ENCODE measurements at regions not wholly inside any gene's neighbourhood (a gene's known extent, or its start where the extent isn't known, plus 50 kb on each side); places are given as distances from the start of the nearest gene placed in this dataset.

- Histone ChIP-seq H3K14ac (ENCODE audit: insufficient read depth, low read length) (no peak overlapping the region), H2BK120ac (ENCODE audit: low read depth, low read length, poor library complexity, severe bottlenecking) (no peak overlapping the region), H3K4me2 (ENCODE audit: insufficient read depth, insufficient read length, low read length) (no peak overlapping the region), H2BK5ac (ENCODE audit: insufficient read length, low read length) (no peak overlapping the region), H4K91ac (ENCODE audit: insufficient read length, low read depth, low read length) (no peak overlapping the region), H4K20me1 (ENCODE audit: control insufficient read depth, insufficient read depth, insufficient read length) (no peaks in the 10 kb centered on the region), H3K23me2 (ENCODE audit: insufficient read length, low read depth, low read length, poor library complexity, severe bottlenecking) (no peaks in the 10 kb centered on the region), H3K9me3 (ENCODE audit: control insufficient read depth, low read depth, low read length) (peaks cover 7% of the 10 kb centered on the region), H2AK5ac (ENCODE audit: insufficient read length, low read length) (no peak overlapping the region), H2BK12ac (ENCODE audit: insufficient read length, low read depth, low read length) (no peak overlapping the region), H3K79me1 (ENCODE audit: insufficient read depth, low read depth, low read length, poor library complexity, severe bottlenecking) (no peaks in the 10 kb centered on the region), H2BK15ac (ENCODE audit: low read depth, low read length) (no peak overlapping the region), H3K18ac (ENCODE audit: insufficient read length, low read depth, low read length) (no peak overlapping the region), H3K27me3 (ENCODE audit: insufficient read depth, low read length) (no peaks in the 10 kb centered on the region), H3K56ac (ENCODE audit: insufficient read length, low read depth, low read length) (no peak overlapping the region), H4K8ac (replicated peaks; ENCODE audit: insufficient read length, low read depth, low read length) (no peak overlapping the region), H2BK20ac (ENCODE audit: low read depth, low read length, poor library complexity, severe bottlenecking) (no peak overlapping the region), H4K5ac (ENCODE audit: insufficient read length, low read depth, low read length) (no peak overlapping the region), H3K79me2 (ENCODE audit: insufficient read depth, low read length) (no peaks in the 10 kb centered on the region), H3K23ac (ENCODE audit: insufficient read length, low read depth, low read length) (no peak overlapping the region), H3K27ac (ENCODE audit: insufficient read length, low read depth, low read length) (no peak overlapping the region), H3K4me1 (ENCODE audit: insufficient read depth, low read length) (no peaks in the 10 kb centered on the region), H3T11ph (ENCODE audit: low read length) (no peak overlapping the region), H3K9ac (ENCODE audit: extremely low read depth, insufficient read length, low read length) (no peak overlapping the region), H3K4ac (ENCODE audit: low read depth, low read length) (no peak overlapping the region), H2AFZ (ENCODE audit: low read length) (no peak overlapping the region)
- no peak for DNase-seq
- Mint-ChIP-seq H3K27me3 (ENCODE audit: low read depth) (no peaks in the 10 kb centered on the region), H3K9me3 (peaks cover 37 to 42% of the 10 kb centered on the region in 2 experiments), H3K27ac (no peak overlapping the region), H3K4me1 (no peaks in the 10 kb centered on the region), H3K36me3 (ENCODE audit: insufficient read depth in 1 of 3, low read depth in 3 of 3) (peaks cover 7 to 28% (median 15%) of the 10 kb centered on the region in 3 experiments), H3K4me3 (no peak overlapping the region)
- WGBS (ENCODE audit: extremely low coverage, insufficient read length, low lambda C conversion rate): no CpG with 5 or more reads among the region's 1 CpG
- no peak for TF ChIP-seq CTCF (conservative IDR thresholded peaks at IDR 0.05)
Measured at GRCh38 chr5:110218981-110219380, 507.5 kb downstream of the TMEM232 start.

Measured in H9 (cell line).